Medulla oblongata (tissue), 1 donor: ENCODE measurements at regions not wholly inside any gene's neighbourhood (a gene's known extent, or its start where the extent isn't known, plus 50 kb on each side); places are given as distances from the start of the nearest gene placed in this dataset.
A peak's percentile ranks its signal among the peaks of the same experiment; 100 is the strongest.

Source experiments
- DNase-seq: peaks from one replicate; pipeline ENCODE4 v3.0.0-alpha.2; 2015; ENCODE audit errors: extremely low spot score

DNA sequence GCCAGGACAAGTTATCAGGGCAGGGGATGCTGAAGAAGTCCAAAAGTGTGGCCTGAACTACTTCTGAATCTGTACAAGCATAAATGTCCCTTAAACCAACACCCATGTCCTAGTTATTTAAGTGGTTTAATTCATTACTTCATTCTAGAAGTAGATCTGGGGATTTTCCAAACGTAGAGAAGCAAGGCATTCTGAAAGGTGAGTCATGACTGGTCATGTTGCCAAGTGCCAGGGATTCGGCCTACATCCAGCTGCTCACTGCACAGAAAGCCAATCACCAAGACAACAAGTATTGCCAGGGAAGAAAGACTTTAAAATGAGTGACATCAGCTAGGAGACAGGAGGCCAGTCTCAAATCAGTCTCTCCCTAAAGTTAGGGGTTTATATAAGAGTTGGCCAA is 396.6 kb downstream of the GABRB3 start:
- DNase-seq: no peak

DNA sequence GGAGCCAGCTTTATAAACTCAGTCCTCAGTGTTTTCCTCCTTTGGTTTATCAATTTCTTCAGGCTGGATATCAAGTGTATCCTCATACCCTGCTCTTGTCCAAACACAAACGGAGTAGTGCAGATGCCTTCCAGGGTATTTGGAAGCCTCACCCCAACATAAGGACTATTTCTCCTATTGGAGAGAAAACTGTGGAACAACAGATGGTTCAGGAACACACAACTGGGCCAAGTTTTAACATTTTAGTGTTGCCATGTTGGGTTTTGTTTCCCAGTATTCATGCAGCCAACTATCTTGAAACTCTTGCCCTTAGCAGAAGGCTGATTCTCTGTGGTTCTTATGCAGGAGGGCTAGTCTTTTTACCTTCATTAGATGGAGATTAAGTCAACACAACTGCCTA is 398.1 kb downstream of the GABRB3 start:
- DNase-seq: no peak

DNA sequence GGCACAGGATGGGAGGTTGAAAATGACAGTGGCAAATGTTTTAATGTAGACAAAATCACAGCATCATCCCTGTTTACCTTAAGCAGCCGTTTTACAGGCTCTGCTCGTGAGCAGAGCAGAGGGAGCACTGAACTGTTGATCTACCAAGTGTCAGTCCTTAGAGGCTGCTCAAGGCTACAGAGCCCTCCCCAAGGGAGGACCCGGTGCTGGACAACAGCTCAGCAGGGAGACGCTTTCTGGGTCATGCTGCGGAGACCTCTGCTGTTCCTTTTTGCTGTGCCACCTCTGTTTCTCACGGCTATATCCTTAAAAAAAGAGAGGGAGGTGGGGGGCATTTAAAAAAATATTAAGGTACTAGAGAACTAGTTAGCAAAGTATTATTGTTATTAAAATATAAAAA is 400.2 kb downstream of the GABRB3 start:
- no peak for DNase-seq

DNA sequence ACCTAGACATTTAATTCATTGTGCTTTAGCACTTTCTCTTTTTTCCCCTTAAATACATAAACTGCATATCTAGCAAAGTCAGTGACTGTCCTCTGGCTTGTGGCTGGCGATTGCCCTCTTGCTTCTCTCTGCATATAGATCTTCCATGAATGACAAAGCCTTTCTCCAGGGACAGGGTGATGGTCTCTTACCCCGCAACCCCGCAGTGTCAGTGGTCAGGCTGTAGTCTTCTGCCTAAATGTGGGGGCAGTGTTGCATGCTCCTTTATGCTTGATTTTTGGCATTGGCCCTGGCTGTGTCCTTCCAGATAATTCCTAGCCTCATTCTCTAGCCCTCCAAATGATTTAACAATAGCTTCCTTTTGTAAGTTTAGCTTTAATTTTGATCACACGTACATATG is 407.8 kb downstream of the GABRB3 start:
- no peak for DNase-seq

DNA sequence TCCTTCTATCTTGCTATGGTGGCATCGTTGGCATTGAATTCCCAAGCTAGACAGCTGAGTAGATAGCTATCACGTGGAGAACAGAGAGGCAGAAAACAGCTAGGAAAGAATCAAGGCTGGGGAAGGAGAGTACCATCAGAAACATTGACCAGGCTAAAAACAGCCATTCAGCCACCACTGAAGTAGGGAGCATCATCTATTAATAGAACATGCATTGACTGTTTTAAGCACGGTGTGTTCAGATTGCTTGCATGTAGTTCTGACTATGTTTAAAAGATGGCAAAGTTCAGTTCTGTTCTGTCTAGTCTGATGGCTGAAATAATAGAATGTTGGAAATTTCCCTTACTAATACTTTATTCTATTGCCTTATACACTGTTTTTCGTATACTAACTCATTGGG is 413.0 kb downstream of the GABRB3 start:
- DNase-seq: no peak

DNA sequence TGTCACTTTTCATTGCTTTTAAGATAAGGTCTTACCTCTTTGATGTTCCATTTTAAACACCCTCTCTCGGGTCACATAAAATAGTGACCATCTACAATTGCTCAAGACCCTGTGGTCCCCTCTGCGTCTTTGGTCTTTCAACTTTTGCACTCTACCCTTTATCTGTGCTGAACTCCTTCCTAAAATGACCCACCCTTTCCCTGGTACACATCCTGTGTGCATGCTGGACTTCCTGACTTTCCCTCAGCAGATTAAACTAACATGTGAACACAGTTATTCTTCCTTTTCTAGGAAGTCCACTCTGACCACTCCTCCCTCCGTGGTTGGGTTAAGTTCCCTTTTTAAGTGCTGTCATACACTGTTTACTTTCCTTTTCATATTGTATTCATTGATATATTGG is 414.2 kb downstream of the GABRB3 start:
- DNase-seq: no peak

DNA sequence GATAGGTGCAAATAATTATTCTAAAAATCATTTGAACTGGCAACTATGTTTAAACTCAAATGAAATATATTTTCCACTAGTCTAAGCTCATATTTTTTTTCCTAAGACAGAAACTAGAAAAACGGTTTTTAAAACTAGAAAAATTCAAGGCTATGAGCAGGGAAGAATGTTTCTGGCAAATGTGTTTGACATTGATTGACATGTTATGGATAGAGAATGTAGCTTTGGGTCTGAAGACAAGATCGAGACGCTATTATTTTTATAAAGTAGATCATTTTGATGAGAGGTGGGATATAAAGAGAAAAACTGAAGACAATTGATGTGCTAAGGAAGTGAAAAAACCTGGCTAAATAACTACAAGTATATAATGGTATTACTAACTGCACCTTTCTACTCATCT is 415.2 kb downstream of the GABRB3 start:
- DNase-seq: no peak

DNA sequence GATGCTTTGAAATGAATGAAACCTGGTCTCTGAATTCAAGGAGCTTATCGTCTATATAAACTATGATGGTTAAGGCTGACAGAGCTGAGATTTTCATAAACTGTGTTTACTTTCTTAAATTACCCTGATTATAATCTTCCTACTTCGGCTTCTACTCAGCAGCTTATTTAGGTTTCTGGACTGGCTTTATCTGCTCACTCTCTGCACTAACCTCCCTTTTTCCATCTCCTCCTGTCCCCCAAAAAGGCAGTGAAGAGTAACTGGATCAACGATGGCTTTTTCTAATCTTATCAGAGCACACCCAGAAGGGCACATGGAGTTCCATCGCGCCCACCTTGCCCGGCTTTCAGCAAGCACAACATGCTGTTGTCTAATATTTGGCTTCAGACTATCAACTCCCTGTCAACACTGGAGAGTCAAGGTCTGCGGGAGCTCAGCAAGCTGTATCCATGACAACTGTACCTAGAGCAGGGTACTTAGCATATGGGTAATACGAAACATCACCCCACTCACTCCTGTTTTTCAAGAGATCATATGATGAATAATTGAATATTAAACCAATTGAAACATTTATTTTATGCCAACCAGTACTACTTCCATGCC is 417.3 kb downstream of the GABRB3 start:
- DNase-seq: no peak

DNA sequence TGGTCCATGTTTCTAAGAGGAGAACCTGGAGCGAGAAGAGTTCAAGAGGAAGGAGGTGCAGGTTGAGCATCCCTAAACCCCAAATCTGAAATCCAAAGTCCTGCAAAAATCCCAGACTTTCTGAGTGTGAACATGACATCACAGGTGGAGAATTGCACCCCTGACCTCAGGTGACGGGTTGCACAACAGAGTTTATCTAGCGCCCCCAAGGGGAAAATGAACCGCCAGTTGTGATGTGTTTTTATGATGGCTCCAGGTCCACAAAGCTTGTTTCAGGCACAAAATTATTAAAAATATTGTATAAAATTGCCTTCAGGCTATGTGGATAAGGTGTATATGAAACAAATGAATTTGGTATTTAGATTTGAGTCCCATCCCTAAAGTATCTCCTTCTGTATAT is 420.0 kb downstream of the GABRB3 start:
- no peak for DNase-seq

DNA sequence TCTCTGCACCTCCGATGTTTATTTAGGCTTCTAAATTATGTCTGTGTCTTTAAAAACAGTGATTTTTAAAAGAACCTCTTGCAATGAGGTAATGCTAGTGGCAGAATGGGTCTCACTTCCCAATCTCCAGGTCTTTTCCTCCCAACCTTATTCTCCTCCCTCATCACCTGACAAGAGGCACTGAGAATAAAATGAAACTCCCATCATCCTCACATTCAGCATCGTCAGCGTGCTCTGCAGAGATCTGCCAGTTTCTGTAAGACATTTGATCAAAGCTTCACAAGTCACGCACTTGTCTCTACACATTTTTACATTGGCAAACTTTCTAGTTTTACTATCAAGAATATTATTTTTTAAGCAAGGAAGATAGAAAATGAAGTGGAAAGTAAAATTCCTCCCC is 420.5 kb downstream of the GABRB3 start:
- DNase-seq: no peak

DNA sequence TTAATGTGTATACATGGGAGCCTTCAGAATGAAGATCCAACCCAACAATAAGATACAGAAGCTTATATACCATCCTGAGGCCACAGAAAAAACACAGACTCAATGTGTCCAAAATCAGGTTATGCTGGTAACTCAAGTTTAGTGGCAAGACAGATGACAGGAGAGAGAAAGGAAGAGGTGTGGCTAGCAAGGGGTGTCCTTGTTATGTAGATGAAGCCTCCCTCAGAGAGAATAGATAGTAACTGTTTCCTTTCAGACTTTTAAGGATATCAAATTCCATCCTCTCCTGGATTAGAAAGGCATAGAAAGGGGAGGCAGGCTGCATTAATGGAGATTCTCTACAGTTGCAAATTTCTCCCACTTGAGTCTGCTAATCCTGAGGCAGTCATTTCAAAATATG is 447.4 kb downstream of the GABRB3 start:
- DNase-seq: no peak

DNA sequence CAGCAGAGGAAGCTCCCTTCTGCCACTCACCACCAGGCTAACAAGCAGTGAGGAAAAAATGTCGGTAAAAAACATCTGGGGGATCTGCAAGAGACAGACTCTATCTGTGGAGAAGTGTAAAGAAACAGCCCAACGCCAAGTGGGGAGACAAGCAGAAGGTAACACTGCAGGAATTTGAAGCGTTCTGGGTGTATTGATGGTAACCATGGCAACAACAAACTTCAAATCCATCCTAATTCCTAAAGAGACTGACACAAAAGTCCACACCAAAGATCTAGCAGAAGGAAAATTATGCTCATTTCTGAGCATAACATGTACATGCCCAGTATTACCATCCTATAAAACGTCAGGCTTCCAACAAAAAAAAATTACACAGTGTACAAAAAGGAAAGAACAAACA is 449.3 kb downstream of the GABRB3 start:
- DNase-seq: no peak

DNA sequence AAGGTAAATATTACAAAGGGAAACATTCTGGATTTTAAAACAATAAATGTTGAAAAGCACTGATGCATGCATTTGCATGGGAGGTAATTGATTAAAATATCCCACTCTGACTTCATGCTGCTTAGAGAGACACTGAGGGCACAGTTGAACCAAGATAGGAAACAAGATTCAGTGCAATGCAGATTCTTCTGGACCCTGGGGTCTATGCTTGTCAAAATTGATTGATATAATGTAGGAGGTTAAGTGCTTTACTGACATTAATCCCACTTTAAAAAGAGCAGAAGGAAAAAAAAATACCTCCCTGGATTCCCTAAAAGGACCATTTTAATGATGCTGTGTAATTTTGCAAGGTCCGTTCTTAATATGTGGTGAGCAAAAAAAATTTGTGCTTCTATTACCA is 454.2 kb downstream of the GABRB3 start:
- no peak for DNase-seq

DNA sequence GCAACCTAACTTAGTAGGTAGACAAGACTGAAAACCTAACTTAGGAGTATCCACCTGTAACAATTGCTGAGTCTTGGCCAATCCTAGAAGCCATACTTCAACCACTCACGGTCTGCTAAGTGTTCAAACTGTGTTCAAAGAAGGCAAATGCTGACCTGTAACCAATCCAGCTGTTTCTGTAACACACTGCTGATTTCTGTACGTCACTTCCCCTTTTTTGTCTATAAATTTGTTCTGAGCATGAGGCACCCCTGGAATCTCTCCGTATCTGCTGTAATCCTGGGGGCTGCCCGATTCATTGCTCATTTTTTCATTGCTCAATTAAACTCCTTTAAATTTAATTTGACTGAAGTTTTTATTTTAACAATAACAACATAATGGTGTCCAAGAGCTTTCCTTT is 451.4 kb upstream of the ATP10A start:
- DNase-seq: no peak

DNA sequence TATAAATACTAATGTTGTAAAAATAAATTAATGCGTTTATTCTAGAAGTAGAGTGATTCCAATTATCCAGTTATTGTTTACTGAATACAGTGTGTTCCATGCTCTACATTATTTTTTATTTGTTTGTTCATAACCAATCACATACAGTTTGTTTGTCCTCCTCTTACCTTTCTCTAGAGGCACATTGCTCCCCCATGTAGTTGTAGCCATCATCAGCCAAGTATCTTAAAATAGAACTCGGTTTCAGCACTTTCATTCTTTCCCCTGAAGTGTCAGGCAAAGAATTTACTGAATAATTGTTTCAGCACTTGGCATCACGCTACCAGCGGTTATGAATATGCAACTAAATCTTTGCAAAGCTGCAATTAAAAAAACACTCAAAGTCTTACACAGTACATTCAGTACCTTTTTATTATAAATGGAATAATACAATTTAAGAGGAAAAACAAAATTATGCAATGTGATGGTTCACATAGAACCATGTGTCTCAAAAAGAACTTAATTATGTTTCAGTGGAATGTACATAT is 448.6 kb upstream of the ATP10A start:
- DNase-seq: no peak

DNA sequence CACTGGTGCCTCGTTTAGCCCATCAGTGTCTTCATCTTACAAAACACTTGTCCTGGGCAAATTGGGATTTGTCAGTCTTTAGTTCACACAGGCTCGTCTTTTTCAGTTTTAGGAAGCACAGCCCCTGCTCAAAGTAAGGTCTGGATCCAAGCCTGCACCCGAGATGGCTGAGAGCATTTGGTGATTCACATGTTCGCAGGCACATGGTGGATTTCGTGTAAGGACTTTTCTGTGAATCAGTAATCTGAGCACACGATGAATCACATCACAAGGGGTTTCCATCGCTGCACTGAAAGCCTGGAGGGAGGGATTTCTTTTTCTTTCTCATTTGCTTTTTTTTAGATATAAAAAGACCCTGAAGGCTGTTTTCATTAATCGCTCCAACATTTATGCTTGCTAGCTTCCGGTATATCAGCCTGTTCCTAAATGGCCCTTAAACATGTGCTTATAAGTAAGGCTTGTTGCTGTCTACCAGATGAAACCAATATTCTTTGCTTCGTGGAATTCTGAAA is 435.6 kb upstream of the ATP10A start:
- no peak for DNase-seq

DNA sequence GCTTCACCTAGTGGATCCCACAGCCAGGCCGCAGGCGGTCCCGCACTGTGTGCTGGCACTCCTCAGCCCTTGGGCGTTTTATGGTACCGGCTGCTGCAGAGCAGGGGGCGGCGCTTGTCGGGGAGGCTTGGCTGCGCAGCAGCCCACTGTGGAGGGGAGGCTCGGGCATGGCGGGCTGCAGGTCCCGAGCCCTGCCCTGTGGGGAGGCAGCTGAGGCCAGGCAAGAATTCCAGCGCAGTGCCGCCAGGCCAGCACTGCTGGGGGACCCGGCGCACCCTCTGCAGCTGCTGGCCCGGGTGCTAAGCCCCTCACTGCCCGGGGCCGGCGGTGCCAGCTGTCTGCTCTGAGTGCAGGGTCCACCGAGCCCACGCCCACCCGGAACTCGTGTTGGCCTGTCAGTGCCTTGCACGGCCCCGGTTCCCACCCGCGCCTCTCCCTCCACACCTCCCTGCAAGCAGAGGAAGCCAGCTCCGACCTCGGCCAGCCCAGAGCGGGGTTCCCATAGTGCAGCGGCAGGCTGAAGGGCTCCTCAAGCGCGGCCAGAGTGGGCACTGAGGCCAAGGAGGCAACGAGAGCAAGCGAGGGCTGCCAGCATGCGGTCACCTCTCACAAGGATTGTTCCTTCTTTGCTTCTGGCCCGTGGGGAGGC is 435.0 kb upstream of the ATP10A start:
- DNase-seq: no peak

DNA sequence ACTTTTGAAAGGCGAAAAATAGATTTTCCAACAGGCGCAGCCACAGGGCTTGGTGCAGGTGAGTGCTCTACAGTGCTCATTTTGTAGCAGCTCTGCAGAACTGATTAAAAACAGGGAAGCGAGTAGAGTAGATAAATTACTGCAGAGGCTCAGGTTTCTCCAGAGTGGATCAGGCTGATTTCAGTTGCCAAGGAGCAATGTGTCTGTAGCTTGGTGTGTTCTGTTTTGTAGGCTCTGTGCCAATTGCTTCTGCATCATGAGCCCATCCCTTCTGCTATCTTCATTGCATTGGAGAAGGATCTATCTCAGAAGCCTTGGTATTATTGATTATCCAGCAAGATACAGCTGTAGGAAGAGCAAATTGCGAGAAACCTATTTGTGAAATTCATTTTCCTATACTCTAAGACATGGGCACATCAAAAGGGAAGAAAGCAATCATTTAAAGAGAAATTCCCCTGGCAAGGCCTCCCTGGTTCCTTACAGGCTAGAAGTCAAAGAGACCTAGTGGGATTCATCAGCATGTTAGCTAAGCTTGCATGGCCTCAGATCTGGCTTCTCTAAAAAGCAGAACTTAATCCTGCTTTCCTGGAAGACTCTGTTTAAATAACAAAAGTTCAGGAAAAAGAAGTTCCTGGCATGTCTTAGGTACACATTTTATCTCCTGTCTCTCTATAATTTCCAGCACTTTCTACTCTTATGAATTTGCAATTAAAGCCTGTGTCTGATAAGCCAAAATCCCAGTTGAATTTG is 432.4 kb upstream of the ATP10A start:
- DNase-seq: peak; percentile 5

DNA sequence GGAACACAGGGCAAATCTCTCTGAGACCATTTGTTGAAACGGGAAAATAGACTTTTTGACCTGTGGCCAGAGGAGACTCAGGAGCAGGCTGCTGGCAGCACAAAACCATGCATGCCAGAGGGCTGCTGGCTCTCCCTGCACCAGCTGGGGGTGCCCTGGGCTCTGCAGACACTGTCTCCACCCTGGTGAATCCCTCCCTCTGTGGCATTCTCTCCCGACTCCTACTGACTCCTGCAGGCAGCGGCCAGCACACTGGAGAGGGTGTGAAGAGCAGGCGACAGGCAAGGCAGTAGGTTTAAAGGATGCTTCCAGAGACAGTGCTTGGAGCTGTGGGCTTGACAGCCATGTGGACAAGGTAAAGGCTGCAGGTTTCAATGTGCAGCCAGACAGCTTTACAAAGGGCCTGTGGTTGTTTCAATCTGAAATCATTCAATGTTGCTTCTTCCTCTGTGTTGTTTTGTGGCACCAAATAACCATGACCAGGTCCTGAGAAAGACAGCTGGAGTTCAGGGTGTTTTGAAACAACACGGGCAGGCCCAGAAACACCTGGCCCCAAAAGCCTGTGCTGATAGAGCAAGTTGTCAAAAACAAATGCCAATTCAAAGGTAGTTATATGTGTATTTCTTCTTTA is 431.0 kb upstream of the ATP10A start:
- no peak for DNase-seq

DNA sequence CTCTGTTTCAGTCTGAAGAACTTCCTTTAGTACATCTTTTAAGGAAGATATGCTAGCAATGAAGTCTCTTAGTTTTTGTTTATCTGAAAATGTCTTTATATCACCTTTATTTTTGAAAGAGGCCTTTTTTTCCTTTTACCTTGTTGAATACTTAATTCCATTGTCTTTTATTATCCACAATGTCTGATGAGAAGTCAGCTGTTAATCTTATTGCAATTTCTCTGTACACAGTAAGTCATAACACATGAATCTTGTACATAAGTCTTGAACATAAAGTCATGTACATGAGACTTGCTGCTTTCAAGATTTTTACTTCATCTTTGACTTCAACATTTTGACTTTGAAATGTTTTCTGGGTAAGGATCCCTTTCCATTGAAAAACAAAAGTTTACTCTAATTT is 424.3 kb upstream of the ATP10A start:
- DNase-seq: no peak

DNA sequence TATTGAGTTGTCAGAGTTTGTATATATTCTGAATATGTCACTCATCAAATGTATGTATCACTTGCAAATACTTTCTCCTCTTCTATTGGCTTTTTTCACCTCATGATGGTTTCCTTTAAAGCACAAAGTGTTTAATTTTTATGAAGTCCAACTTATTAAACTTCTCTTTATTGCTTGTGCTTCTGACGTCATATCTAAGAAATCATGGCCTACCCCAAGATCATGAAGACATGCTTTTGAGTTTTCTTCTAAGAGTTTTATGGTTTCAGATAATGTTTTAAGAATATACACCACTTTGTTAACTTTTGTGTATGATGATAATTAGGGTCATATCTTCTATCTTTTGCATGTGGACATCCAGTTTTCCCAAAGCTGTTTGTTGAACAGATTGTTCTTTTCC is 417.2 kb upstream of the ATP10A start:
- DNase-seq: no peak

DNA sequence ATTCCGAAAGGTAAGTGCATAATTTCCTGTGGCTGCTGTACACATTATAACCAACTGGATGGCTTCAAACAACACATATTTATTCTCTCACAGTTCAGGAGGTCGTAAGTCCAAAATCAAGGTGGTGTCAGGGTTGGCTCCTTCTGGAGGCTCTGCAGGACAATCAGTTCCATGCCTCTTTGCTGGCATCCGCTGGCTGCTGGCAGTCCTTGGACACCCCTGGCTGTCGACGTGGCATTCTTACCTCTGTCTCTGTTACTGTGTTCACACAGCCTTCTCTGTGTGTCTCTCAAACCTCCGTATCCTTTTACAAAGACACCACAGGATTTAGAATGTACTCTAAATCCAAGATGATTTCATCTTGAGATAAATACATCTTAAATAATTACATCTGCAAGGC is 398.8 kb upstream of the ATP10A start:
- no peak for DNase-seq
